ENCODE measurements at regions not wholly inside any gene's neighbourhood (a gene's known extent, or its start where the extent isn't known, plus 50 kb on each side); places are given as distances from the start of the nearest gene placed in this dataset.

GRCh38 chr18:42245137-42245536 lies 290.1 kb downstream of the PIK3C3 start:
- ChIA-PET POLR2A (no interaction called here), CTCF (no interaction called here)
- FAIRE-seq (no peak), ATAC-seq (no peak), DNase-seq (ENCODE audit: low read depth in 1 of 2, low spot score in 1 of 2) (no peak)
- Histone ChIP-seq H3K9me3 (no peaks in the 10 kb centered on the region), H3K4me3 (no peak overlapping the region), H3K4me1 (no peaks in the 10 kb centered on the region), H3K4me2 (no peak overlapping the region), H3K27ac (no peak overlapping the region)
- WGBS (ENCODE audit: missing lambda C conversion rate) = 36% methylated on average over 4 of the region's 4 CpGs
- no peak for TF ChIP-seq HOXB13 (CRISPR knock-in tag; IDR thresholded peaks at IDR 0.05; ENCODE audit: low read depth)
- TF ChIP-seq CHD4 (IDR thresholded peaks at IDR 0.05; ENCODE audit: borderline replicate concordance) = no peak
- TF ChIP-seq POLR2A (IDR thresholded peaks at IDR 0.05; ENCODE audit: low read length) = no peak
- no peak for TF ChIP-seq BCL3 (IDR thresholded peaks at IDR 0.05)
- no peak for TF ChIP-seq FOXS1 (CRISPR knock-in tag; IDR thresholded peaks at IDR 0.05)
- no peak for TF ChIP-seq NR3C1 (IDR thresholded peaks at IDR 0.05)
- TF ChIP-seq CEBPB (IDR thresholded peaks at IDR 0.05) = no peak
- TF ChIP-seq MAZ (IDR thresholded peaks at IDR 0.05; ENCODE audit: borderline replicate concordance, low read depth, low read length) = no peak
- no peak for TF ChIP-seq MYC (IDR thresholded peaks at IDR 0.05; ENCODE audit: borderline replicate concordance, low read length)
- no peak for TF ChIP-seq HMGXB4 (CRISPR knock-in tag; IDR thresholded peaks at IDR 0.05; ENCODE audit: borderline replicate concordance)
- TF ChIP-seq CTCF (IDR thresholded peaks at IDR 0.05) = no peak
- TF ChIP-seq SREBF2 (IDR thresholded peaks at IDR 0.05) = no peak
- no peak for TF ChIP-seq BHLHE40 (IDR thresholded peaks at IDR 0.05; ENCODE audit: low read depth, low read length)
- no peak for TF ChIP-seq REST (IDR thresholded peaks at IDR 0.05)
- TF ChIP-seq RNF2 (IDR thresholded peaks at IDR 0.05; ENCODE audit: borderline replicate concordance, low read depth) = no peak
- TF ChIP-seq ZSCAN20 (CRISPR knock-in tag; IDR thresholded peaks at IDR 0.05) = no peak
- TF ChIP-seq EHMT2 (IDR thresholded peaks at IDR 0.05; ENCODE audit: low read depth) = no peak
- TF ChIP-seq HOXB5 (CRISPR knock-in tag; IDR thresholded peaks at IDR 0.05) = no peak
- no peak for TF ChIP-seq HOXA7 (CRISPR knock-in tag; IDR thresholded peaks at IDR 0.05)
- TF ChIP-seq RAD21 (conservative IDR thresholded peaks at IDR 0.05 in 1 of 2, IDR thresholded peaks at IDR 0.05 in 1 of 2) = no peak
